H1 (cell line): ENCODE measurements at regions not wholly inside any gene's neighbourhood (a gene's known extent, or its start where the extent isn't known, plus 50 kb on each side); places are given as distances from the start of the nearest gene placed in this dataset.

Experiments
- CTCF ChIA-PET: fragments of 300-600 bp; sonication (Branson Sonifier 250); formaldehyde crosslinking; loops from one replicate; lab custom pipeline; 2021; ENCODE audit not compliant: partially characterized antibody; lab: Charles Lee
- POLR2A ChIA-PET: fragments of 300-600 bp; sonication (Branson Sonifier 250); formaldehyde crosslinking; loops from one replicate; lab custom pipeline; 2021; ENCODE audit warnings: inconsistent platforms; ENCODE audit not compliant: partially characterized antibody; lab: Charles Lee
- DNase-seq, 2 experiments: peaks; one replicate each; pipeline versions ENCODE4 v3.0.0 to v3.0.0-alpha.2; 2010 to 2022; ENCODE audit warnings: low spot score in 2 of 2, low read depth in 1 of 2, mixed read lengths in 1 of 2
- FAIRE-seq: peaks from 2 replicates; lab custom pipeline; 2011; peaks lifted over from hg19 to GRCh38; lab: Jason Lieb, UNC
- H2AFZ ChIP-seq: 2 replicates; pipeline ENCODE4 v1.8.1; 2012; ENCODE audit warnings: low read length, inconsistent platforms
- H2AK5ac ChIP-seq: 2 replicates; pipeline ENCODE4 v1.6.1; 2013; ENCODE audit warnings: low read depth, low read length
- H2BK120ac ChIP-seq: replicated peaks from 2 replicates; pipeline ENCODE3; 2013; ENCODE audit warnings: low read depth, low read length, inconsistent platforms
- H2BK12ac ChIP-seq: 2 replicates; pipeline ENCODE4 v1.6.1; 2013; ENCODE audit warnings: low read depth, low read length
- H2BK15ac ChIP-seq: 2 replicates; pipeline ENCODE4 v1.6.1; 2013; ENCODE audit warnings: low read length
- H2BK20ac ChIP-seq: 2 replicates; pipeline ENCODE4 v1.6.1; 2013; ENCODE audit warnings: low read length
- H2BK5ac ChIP-seq: 2 replicates; pipeline ENCODE4 v1.6.1; 2013; ENCODE audit warnings: low read depth, low read length
- H3K14ac ChIP-seq: 2 replicates; pipeline ENCODE4 v1.6.1; 2013; ENCODE audit warnings: inconsistent platforms; ENCODE audit not compliant: insufficient read length
- H3K18ac ChIP-seq: 2 replicates; pipeline ENCODE4 v1.6.1; 2013; ENCODE audit warnings: low read length; ENCODE audit errors: extremely low read depth
- H3K23ac ChIP-seq: 2 replicates; pipeline ENCODE4 v1.6.1; 2013; ENCODE audit warnings: inconsistent platforms; ENCODE audit not compliant: insufficient read length
- H3K23me2 ChIP-seq: 2 replicates; pipeline ENCODE4 v1.6.1; 2013; ENCODE audit warnings: low read depth, low read length
- H3K27ac ChIP-seq: 2 replicates; pipeline ENCODE4 v1.6.1; 2011; ENCODE audit warnings: low read depth, low read length, inconsistent platforms
- H3K27me3 ChIP-seq, 4 experiments: replicated peaks in 1 of 4; 1 replicate in 1 of 4; 2 replicates in 3 of 4; pipeline versions ENCODE4 v1.6.1 to v1.8.1; 2011 to 2013; ENCODE audit warnings: low read length in 3 of 4, mild to moderate bottlenecking in 3 of 4, inconsistent platforms in 2 of 4, mixed read lengths in 2 of 4, moderate library complexity in 1 of 4; ENCODE audit not compliant: control insufficient read depth in 3 of 4, insufficient read depth in 3 of 4; ENCODE audit errors: extremely low read depth in 1 of 4
- H3K36me3 ChIP-seq, 4 experiments: 2 replicates each; pipeline versions ENCODE4 v1.6.1 to v1.8.1; 2011 to 2013; ENCODE audit warnings: mild to moderate bottlenecking in 4 of 4, low read length in 3 of 4, moderate library complexity in 2 of 4, control low read depth in 1 of 4, inconsistent platforms in 1 of 4; ENCODE audit not compliant: insufficient read depth in 4 of 4, control insufficient read depth in 2 of 4
- H3K4ac ChIP-seq: replicated peaks from 2 replicates; pipeline ENCODE3; 2013; ENCODE audit warnings: low read length, low read depth, mixed read lengths, inconsistent platforms; ENCODE audit not compliant: insufficient read length
- H3K4me1 ChIP-seq, 4 experiments: replicated peaks in 1 of 4; 1 replicate in 1 of 4; 2 replicates in 3 of 4; pipeline versions ENCODE4 v1.6.1 to v1.8.1; 2011 to 2013; ENCODE audit warnings: low read length in 3 of 4, inconsistent platforms in 2 of 4, mixed read lengths in 1 of 4; ENCODE audit not compliant: insufficient read depth in 4 of 4, control insufficient read depth in 3 of 4
- H3K4me2 ChIP-seq, 2 experiments: 2 replicates each; pipeline versions ENCODE4 v1.6.1 to v1.8.1; 2011 to 2013; ENCODE audit warnings: low read depth in 2 of 2, low read length in 2 of 2, control low read depth in 1 of 2, inconsistent platforms in 1 of 2, mild to moderate bottlenecking in 1 of 2; ENCODE audit not compliant: insufficient read depth in 1 of 2
- H3K4me3 ChIP-seq, 4 experiments: fragments of 200-600, 300-600 bp in 1 of 4; sonication (generic), shearing (Covaris generic), sonication (Bioruptor Twin) in 1 of 4; 2 replicates each; pipeline versions ENCODE4 v1.5.1 to v1.8.1; 2011 to 2016; ENCODE audit warnings: low read length in 4 of 4, low read depth in 3 of 4, control low read depth in 2 of 4, inconsistent platforms in 2 of 4, mild to moderate bottlenecking in 2 of 4, mixed read lengths in 1 of 4, moderate library complexity in 1 of 4; ENCODE audit not compliant: insufficient read depth in 2 of 4; ENCODE audit errors: extremely low read depth in 1 of 4
- H3K56ac ChIP-seq: replicated peaks from 2 replicates; pipeline ENCODE3; 2013; ENCODE audit warnings: low read depth, mild to moderate bottlenecking, mixed read lengths, low read length, inconsistent platforms; ENCODE audit not compliant: insufficient read length
- H3K79me1 ChIP-seq: 2 replicates; pipeline ENCODE4 v1.6.1; 2013; ENCODE audit warnings: low read depth, low read length, control low read depth
- H3K79me2 ChIP-seq, 2 experiments: 2 replicates each; pipeline versions ENCODE4 v1.6.1 to v1.8.1; 2012 to 2013; ENCODE audit warnings: low read length in 2 of 2, mild to moderate bottlenecking in 2 of 2, inconsistent platforms in 1 of 2; ENCODE audit not compliant: insufficient read depth in 2 of 2, control insufficient read depth in 1 of 2
- H3K9ac ChIP-seq, 4 experiments: replicated peaks in 1 of 4; 1 replicate in 1 of 4; 2 replicates in 3 of 4; pipeline versions ENCODE4 v1.6.1 to v1.8.1; 2011 to 2013; ENCODE audit warnings: low read depth in 3 of 4, low read length in 3 of 4, control low read depth in 2 of 4, mild to moderate bottlenecking in 2 of 4, moderate library complexity in 2 of 4, inconsistent platforms in 1 of 4; ENCODE audit errors: extremely low read depth in 1 of 4
- H3K9me3 ChIP-seq, 2 experiments: 2 replicates each; pipeline versions ENCODE4 v1.6.1 to v1.8.1; 2012 to 2013; ENCODE audit warnings: mild to moderate bottlenecking in 2 of 2, moderate library complexity in 2 of 2, control low read depth in 1 of 2, inconsistent platforms in 1 of 2, low read depth in 1 of 2, low read length in 1 of 2, mixed read lengths in 1 of 2; ENCODE audit not compliant: insufficient read depth in 2 of 2
- H4K20me1 ChIP-seq, 2 experiments: replicated peaks in 1 of 2; 2 replicates each; pipeline versions ENCODE3 to v1.8.1; 2011 to 2013; ENCODE audit warnings: inconsistent platforms in 2 of 2, low read length in 2 of 2, mild to moderate bottlenecking in 1 of 2; ENCODE audit not compliant: insufficient read depth in 2 of 2, control insufficient read depth in 1 of 2
- H4K5ac ChIP-seq: 2 replicates; pipeline ENCODE4 v1.6.1; 2013; ENCODE audit warnings: low read length, low read depth, mixed read lengths, inconsistent platforms; ENCODE audit not compliant: insufficient read length
- H4K8ac ChIP-seq: 2 replicates; pipeline ENCODE4 v1.8.0; 2013; ENCODE audit warnings: mild to moderate bottlenecking, moderate library complexity, low read length, inconsistent platforms; ENCODE audit not compliant: insufficient read depth; ENCODE audit errors: extremely low read depth
- H4K91ac ChIP-seq: replicated peaks from 2 replicates; pipeline ENCODE3; 2013; ENCODE audit warnings: low read length, mixed read lengths, inconsistent platforms; ENCODE audit not compliant: insufficient read length
- CBX5 ChIP-seq: fragments of 300-800, 300-1000 bp; sonication (generic); IDR thresholded peaks from 2 replicates; pipeline ENCODE4 v1.7.1; 2016; ENCODE audit warnings: antibody characterized with exemption, low read length, low read depth
- SP1 ChIP-seq: IDR thresholded peaks from 2 replicates; pipeline ENCODE4 v1.6.1; 2011; ENCODE audit warnings: low read depth, low read length
- WGBS, 2 experiments: shearing (Covaris generic) in 1 of 2; methylation state at CpG; one replicate each; pipeline versions ENCODE4 v1.1.6 to v1.1.7; 2013 to 2015; ENCODE audit warnings: low lambda C conversion rate in 2 of 2, mixed read lengths in 2 of 2, inconsistent platforms in 1 of 2, low coverage in 1 of 2, missing lambda C conversion rate in 1 of 2; ENCODE audit not compliant: insufficient replicate concordance in 2 of 2, insufficient coverage in 1 of 2, insufficient read length in 1 of 2; ENCODE audit errors: extremely low coverage in 1 of 2, missing lambda C conversion rate in 1 of 2; 5-methylcytosine and 5-hydroxymethylcytosine counted together

GRCh38 chr10:78279756-78280155 is 246.1 kb downstream of the RPS24 start:
- Histone ChIP-seq H3K4me3 (no peak overlapping the region), H3K56ac (no peak overlapping the region), H3K14ac (no peak overlapping the region), H3K4me2 (no peak overlapping the region), H3K9ac (no peak overlapping the region), H3K4me1 (peaks cover 0 to 13% (median 8%) of the 10 kb centered on the region in 4 experiments; a peak in 6 of 7 replicates), H3K23ac (no peak overlapping the region), H2BK5ac (no peak overlapping the region), H4K5ac (no peak overlapping the region), H2BK120ac (no peak overlapping the region), H3K23me2 (no peaks in the 10 kb centered on the region), H3K4ac (no peak overlapping the region), H2BK15ac (no peak overlapping the region), H3K18ac (no peak overlapping the region), H4K91ac (no peak overlapping the region), H3K36me3 (no peaks in the 10 kb centered on the region), H3K79me2 (no peaks in the 10 kb centered on the region), H2AK5ac (no peak overlapping the region), H4K20me1 (no peaks in the 10 kb centered on the region), H3K79me1 (no peaks in the 10 kb centered on the region), H2AFZ (no peak overlapping the region), H3K27ac (no peak overlapping the region), H2BK20ac (no peak overlapping the region), H4K8ac (no peak overlapping the region), H3K9me3 (no peaks in the 10 kb centered on the region), H2BK12ac (no peak overlapping the region), H3K27me3 (no peaks in the 10 kb centered on the region; a peak in 1 of 7 replicates)
- TF ChIP-seq CBX5 (no peak), SP1 (no peak)
- 90% methylated on average over 2 of the region's 7 CpGs; no CpG with 5 or more reads in 1 of the 2 experiments for WGBS, 2 experiments
- no peak for FAIRE-seq
- ChIA-PET CTCF (interaction anchor here (2.2 to 10.4 kb wide), 2 partner anchors 13 to 18 kb away, joined by 6 to 94 read pairs; no protein-coding TSS in a partner anchor), POLR2A (no interaction called here)
- no peak for DNase-seq
